ENCODE measurements at regions not wholly inside any gene's neighbourhood (a gene's known extent, or its start where the extent isn't known, plus 50 kb on each side); places are given as distances from the start of the nearest gene placed in this dataset.
A peak's percentile ranks its signal among the peaks of the same experiment; 100 is the strongest.

- no peak overlapping the region for H3K27ac ChIP-seq (ENCODE audit: low read depth in 2 of 2, low read length in 1 of 2)
- ChIA-PET CTCF (interaction anchor here (0.6 to 1.5 kb wide), 6 partner anchors 8 to 1097 kb away, joined by 3 to 6 read pairs (median 4); no protein-coding TSS in a partner anchor), POLR2A (no interaction called here)
- no peak overlapping the region for H3K4me3 ChIP-seq (ENCODE audit: low read depth in 2 of 2, low read length in 1 of 2)
- H4K20me1 ChIP-seq (ENCODE audit: insufficient read depth): no peaks in the 10 kb centered on the region
- H3K9me2 ChIP-seq: no peaks in the 10 kb centered on the region
- no peak overlapping the region for H3K9ac ChIP-seq
- H2AFZ ChIP-seq (ENCODE audit: low read depth): no peak overlapping the region
- no peaks in the 10 kb centered on the region for H3K4me1 ChIP-seq (ENCODE audit: control insufficient read depth in 1 of 2, insufficient read depth in 2 of 2, low read depth in 1 of 2, low read length in 1 of 2)
- H3K4me2 ChIP-seq: no peak overlapping the region
- H3K79me2 ChIP-seq (ENCODE audit: insufficient read depth): no peaks in the 10 kb centered on the region
- H3K9me3 ChIP-seq: no peaks in the 10 kb centered on the region
- no peaks in the 10 kb centered on the region for H3K27me3 ChIP-seq (ENCODE audit: insufficient read depth)
- no peak for DNase-seq
- no peaks in the 10 kb centered on the region for H3K36me3 ChIP-seq (replicated peaks in 1 of 2; ENCODE audit: control insufficient read depth in 1 of 2, insufficient read depth in 2 of 2, low read length in 1 of 2)
- TF ChIP-seq FOSL2 (IDR thresholded peaks at IDR 0.05; ENCODE audit: borderline replicate concordance, low read depth) (no peak), MAX (IDR thresholded peaks at IDR 0.05; ENCODE audit: low read depth) (no peak), TEAD4 (IDR thresholded peaks at IDR 0.05; ENCODE audit: borderline replicate concordance, insufficient read depth) (no peak), SIN3A (IDR thresholded peaks at IDR 0.05; ENCODE audit: borderline replicate concordance, low read depth, low read length) (no peak), RAD21 (IDR thresholded peaks at IDR 0.05; ENCODE audit: low read length) (no peak)
- no peaks in the 10 kb centered on the region for H3F3A ChIP-seq (replicated peaks; ENCODE audit: insufficient read depth)
Observed at GRCh38 chr10:62491597-62491996, 117.4 kb downstream of the ZNF365 start.

GRCh38 chr10:62492012-62492869 is 118.1 kb downstream of the ZNF365 start:
- CTCF ChIA-PET: interaction anchor here (0.6 to 1.5 kb wide), 7 partner anchors 9 to 1328 kb away, joined by 3 to 6 read pairs (median 4); no protein-coding TSS in a partner anchor

More at GRCh38 chr10:62492012-62492869, 118.1 kb downstream of the ZNF365 start:
- Histone ChIP-seq H3K79me2 (ENCODE audit: insufficient read depth) (no peaks in the 10 kb centered on the region), H3K9ac (no peak overlapping the region), H2AFZ (ENCODE audit: low read depth) (no peak overlapping the region), H3K9me2 (no peaks in the 10 kb centered on the region), H3K4me2 (no peak overlapping the region), H3K4me3 (ENCODE audit: low read depth in 2 of 2, low read length in 1 of 2) (no peak overlapping the region), H3K9me3 (no peaks in the 10 kb centered on the region), H3K27me3 (ENCODE audit: insufficient read depth) (no peaks in the 10 kb centered on the region), H3F3A (replicated peaks; ENCODE audit: insufficient read depth) (no peaks in the 10 kb centered on the region), H3K27ac (ENCODE audit: low read depth in 2 of 2, low read length in 1 of 2) (no peak overlapping the region), H4K20me1 (ENCODE audit: insufficient read depth) (no peaks in the 10 kb centered on the region), H3K4me1 (ENCODE audit: control insufficient read depth in 1 of 2, insufficient read depth in 2 of 2, low read depth in 1 of 2, low read length in 1 of 2) (no peaks in the 10 kb centered on the region), H3K36me3 (replicated peaks in 1 of 2; ENCODE audit: control insufficient read depth in 1 of 2, insufficient read depth in 2 of 2, low read length in 1 of 2) (no peaks in the 10 kb centered on the region)
- no peak for DNase-seq
- WGBS (ENCODE audit: low lambda C conversion rate): 77% methylated on average over 5 of the region's 5 CpGs
- no peak for TF ChIP-seq MEF2A (IDR thresholded peaks at IDR 0.05; ENCODE audit: borderline replicate concordance, low read depth)
- TF ChIP-seq FOXJ3 (CRISPR knock-in tag; IDR thresholded peaks at IDR 0.05): no peak
- TF ChIP-seq CHD2 (IDR thresholded peaks at IDR 0.05; ENCODE audit: low read length, partially characterized antibody): no peak
- TF ChIP-seq EP300 (IDR thresholded peaks at IDR 0.05; ENCODE audit: borderline replicate concordance in 1 of 2, low read depth in 1 of 2, low read length in 1 of 2): no peak
- TF ChIP-seq SMC3 (IDR thresholded peaks at IDR 0.05; ENCODE audit: low read depth, low read length): peak; percentile 44
- TF ChIP-seq RFX5 (IDR thresholded peaks at IDR 0.05; ENCODE audit: low read length): no peak
- TF ChIP-seq SIN3A (IDR thresholded peaks at IDR 0.05; ENCODE audit: borderline replicate concordance, low read depth, low read length): no peak
- TF ChIP-seq MXI1 (IDR thresholded peaks at IDR 0.05; ENCODE audit: low read depth, low read length): no peak
- TF ChIP-seq USF2 (IDR thresholded peaks at IDR 0.05; ENCODE audit: borderline replicate concordance, low read depth, low read length): no peak
- peak; percentile 65 for TF ChIP-seq CTCF (IDR thresholded peaks at IDR 0.05)
- TF ChIP-seq MAX (IDR thresholded peaks at IDR 0.05; ENCODE audit: low read depth): no peak
- peak; percentile 56 for TF ChIP-seq RAD21 (IDR thresholded peaks at IDR 0.05; ENCODE audit: low read length)
- no peak for TF ChIP-seq TAF1 (IDR thresholded peaks at IDR 0.05; ENCODE audit: borderline replicate concordance, low read depth, low read length)
- POLR2A ChIA-PET: no interaction called here

Measured in SK-N-SH (cell line).